LNCAP (cell line): ENCODE measurements at regions not wholly inside any gene's neighbourhood (a gene's known extent, or its start where the extent isn't known, plus 50 kb on each side); places are given as distances from the start of the nearest gene placed in this dataset.

Experiments
- TF ChIP-seq, protein P1 (sequence below): fragments of 450-650 bp; IDR thresholded peaks from 2 replicates; pipeline ENCODE4 v1.5.1; 2017; ENCODE audit warnings: mild to moderate bottlenecking

GRCh38 chr6:145091586-145092142 lies 643.7 kb downstream of the EPM2A start:
- TF ChIP-seq, protein P1, sequence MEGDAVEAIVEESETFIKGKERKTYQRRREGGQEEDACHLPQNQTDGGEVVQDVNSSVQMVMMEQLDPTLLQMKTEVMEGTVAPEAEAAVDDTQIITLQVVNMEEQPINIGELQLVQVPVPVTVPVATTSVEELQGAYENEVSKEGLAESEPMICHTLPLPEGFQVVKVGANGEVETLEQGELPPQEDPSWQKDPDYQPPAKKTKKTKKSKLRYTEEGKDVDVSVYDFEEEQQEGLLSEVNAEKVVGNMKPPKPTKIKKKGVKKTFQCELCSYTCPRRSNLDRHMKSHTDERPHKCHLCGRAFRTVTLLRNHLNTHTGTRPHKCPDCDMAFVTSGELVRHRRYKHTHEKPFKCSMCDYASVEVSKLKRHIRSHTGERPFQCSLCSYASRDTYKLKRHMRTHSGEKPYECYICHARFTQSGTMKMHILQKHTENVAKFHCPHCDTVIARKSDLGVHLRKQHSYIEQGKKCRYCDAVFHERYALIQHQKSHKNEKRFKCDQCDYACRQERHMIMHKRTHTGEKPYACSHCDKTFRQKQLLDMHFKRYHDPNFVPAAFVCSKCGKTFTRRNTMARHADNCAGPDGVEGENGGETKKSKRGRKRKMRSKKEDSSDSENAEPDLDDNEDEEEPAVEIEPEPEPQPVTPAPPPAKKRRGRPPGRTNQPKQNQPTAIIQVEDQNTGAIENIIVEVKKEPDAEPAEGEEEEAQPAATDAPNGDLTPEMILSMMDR: no peak

- TF ChIP-seq, protein P1: no peak
Measured at GRCh38 chr6:145092554-145092953, 642.8 kb downstream of the EPM2A start.

DNA sequence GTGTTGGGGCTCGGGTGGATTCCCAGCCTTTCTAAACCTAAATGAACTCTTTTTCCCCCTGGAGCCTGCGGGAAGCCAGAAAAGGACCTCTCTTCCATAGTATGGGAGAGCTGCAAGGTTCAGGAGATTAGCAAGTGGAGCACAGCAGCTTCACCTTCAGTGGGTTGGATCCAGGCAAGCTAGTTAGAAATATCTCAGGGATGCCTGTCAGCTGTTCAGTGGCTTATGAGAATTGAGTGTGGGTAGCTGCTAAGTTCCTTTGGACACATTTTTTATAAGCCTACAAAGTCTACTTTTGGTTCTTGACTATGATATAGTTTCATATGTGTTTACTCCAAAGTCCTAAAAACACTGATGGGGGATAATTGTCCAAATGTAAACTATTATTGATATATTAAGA lies 642.1 kb downstream of the EPM2A start:
- TF ChIP-seq, protein P1: no peak

GRCh38 chr6:145096846-145097245 lies 638.5 kb downstream of the EPM2A start:
- TF ChIP-seq, protein P1: no peak

- TF ChIP-seq, protein P1: no peak
Measured at GRCh38 chr6:145099713-145100112, 635.6 kb downstream of the EPM2A start.

GRCh38 chr6:145110109-145110508 lies 625.2 kb downstream of the EPM2A start:
- TF ChIP-seq, protein P1: no peak

DNA sequence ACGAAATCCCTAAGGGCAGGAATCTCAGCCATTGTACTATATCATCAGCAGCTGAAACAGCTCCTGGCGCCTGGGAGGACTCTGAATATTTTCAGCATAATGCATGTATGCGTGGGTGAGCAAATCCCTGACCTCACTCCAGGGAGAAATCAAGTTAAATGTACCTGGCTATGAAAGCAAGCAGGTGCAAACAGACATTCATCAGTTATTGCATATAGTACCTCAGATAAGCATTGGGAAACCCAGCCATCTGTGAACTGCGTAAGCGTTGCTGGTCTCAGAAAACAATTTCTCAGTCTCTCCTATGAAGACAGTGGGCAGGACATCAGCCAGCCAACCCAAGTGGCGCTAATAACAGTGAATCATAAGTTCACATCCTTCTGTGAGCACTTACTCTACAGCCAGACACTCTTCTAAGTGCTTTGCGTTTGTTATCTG lies 622.6 kb downstream of the EPM2A start:
- TF ChIP-seq, protein P1: no peak

- TF ChIP-seq, protein P1: no peak
Measured at GRCh38 chr6:145115638-145116037, 619.7 kb downstream of the EPM2A start.
